Uterus (tissue), 3 donors: ENCODE measurements at regions not wholly inside any gene's neighbourhood (a gene's known extent, or its start where the extent isn't known, plus 50 kb on each side); places are given as distances from the start of the nearest gene placed in this dataset.
"Not testable (repeated sequence)": the region's sequence is repeated elsewhere in the genome, so short reads cannot be mapped to it uniquely, and the experiment has no call there.

Source experiments
- DNase-seq, 2 donors: peaks; one replicate each; pipeline ENCODE4 v3.0.0-alpha.2; 2019 to 2020
- H3K27ac ChIP-seq, 2 donors: fragments of 200-600 bp; sonication (generic); 1 replicate in 1 of 2; 2 replicates in 1 of 2; pipeline ENCODE4 v1.5.1; 2016 to 2018
- H3K27me3 ChIP-seq, 2 donors: fragments of 200-600 bp; sonication (generic); one replicate each; pipeline ENCODE4 v1.5.1; 2018 to 2019; ENCODE audit warnings: control low read depth in 1 of 2
- H3K36me3 ChIP-seq, 2 donors: fragments of 200-600 bp; sonication (generic); one replicate each; pipeline ENCODE4 v1.5.1; 2019; ENCODE audit warnings: control low read depth in 1 of 2
- H3K4me1 ChIP-seq, 2 donors: fragments of 200-600 bp; sonication (generic); one replicate each; pipeline ENCODE4 v1.5.1; 2018 to 2019; ENCODE audit warnings: control low read depth in 1 of 2
- H3K4me3 ChIP-seq, 2 donors: fragments of 200-600 bp; sonication (generic); 1 replicate in 1 of 2; 2 replicates in 1 of 2; pipeline ENCODE4 v1.5.1; 2018 to 2019; ENCODE audit warnings: mild to moderate bottlenecking in 1 of 2
- H3K9me3 ChIP-seq, 2 donors: fragments of 200-600 bp; sonication (generic); one replicate each; pipeline ENCODE4 v1.5.1; 2019; ENCODE audit warnings: control low read depth in 1 of 2
- CTCF ChIP-seq, 4 experiments: fragments of 200-600 bp in 2 of 4; fragments of 450-650 bp in 2 of 4; sonication (generic) in 2 of 4; IDR thresholded peaks; one replicate each; pipeline ENCODE4 v1.5.1; 2016 to 2019; ENCODE audit warnings: antibody characterized with exemption in 4 of 4, mild to moderate bottlenecking in 2 of 4, moderate library complexity in 1 of 4
- POLR2A ChIP-seq, 2 donors: fragments of 450-650 bp; IDR thresholded peaks; one replicate each; pipeline ENCODE4 v1.6.1; 2016; ENCODE audit warnings: antibody characterized with exemption in 2 of 2, mild to moderate bottlenecking in 1 of 2, moderate library complexity in 1 of 2
- intact Hi-C: fragments of 100-400 bp; cut with DNase I; formaldehyde crosslinking; loops from one replicate; pipeline ENCODE4 v1.15.1; 2023; ENCODE audit warnings: low total_unique reads
- donor health status: DM: yes; HTN: yes; CAD: no.

GRCh38 chr12:114834621-114835020 is 150.6 kb upstream of the TBX3 start:
- no peak overlapping the region for H3K4me3 ChIP-seq
- H3K36me3 ChIP-seq: no peaks in the 10 kb centered on the region
- no peaks in the 10 kb centered on the region for H3K9me3 ChIP-seq
- TF ChIP-seq POLR2A (IDR thresholded peaks at IDR 0.05) (no peak), CTCF (IDR thresholded peaks at IDR 0.05) (no peak)
- no peaks in the 10 kb centered on the region for H3K4me1 ChIP-seq
- H3K27me3 ChIP-seq: no peaks in the 10 kb centered on the region
- H3K27ac ChIP-seq: no peak overlapping the region
- intact Hi-C loops: no loop called here
- no peak for DNase-seq

GRCh38 chr12:114829833-114830232 is 145.9 kb upstream of the TBX3 start:
- Histone ChIP-seq H3K27ac (no peak overlapping the region), H3K4me3 (no peak overlapping the region), H3K36me3 (no peaks in the 10 kb centered on the region), H3K27me3 (no peaks in the 10 kb centered on the region), H3K9me3 (no peaks in the 10 kb centered on the region), H3K4me1 (no peaks in the 10 kb centered on the region)
- intact Hi-C loops: no loop called here
- no peak for DNase-seq
- TF ChIP-seq POLR2A (IDR thresholded peaks at IDR 0.05) (no peak), CTCF (IDR thresholded peaks at IDR 0.05) (no peak)

- H3K27me3 ChIP-seq, H3K9me3 ChIP-seq, intact Hi-C loops: not testable (repeated sequence)
Measured at GRCh38 chr12:114829244-114829643, 145.3 kb upstream of the TBX3 start.

GRCh38 chr12:114827461-114827860 is 143.5 kb upstream of the TBX3 start:
- DNase-seq: no peak
- Histone ChIP-seq H3K27me3 (no peaks in the 10 kb centered on the region), H3K4me3 (no peak overlapping the region), H3K4me1 (no peaks in the 10 kb centered on the region), H3K9me3 (no peaks in the 10 kb centered on the region), H3K27ac (no peak overlapping the region), H3K36me3 (no peaks in the 10 kb centered on the region)
- TF ChIP-seq POLR2A (IDR thresholded peaks at IDR 0.05): no peak
- no peak for TF ChIP-seq CTCF (IDR thresholded peaks at IDR 0.05)
- intact Hi-C loops: no loop called here

More at GRCh38 chr12:114829244-114829643, 145.3 kb upstream of the TBX3 start:
- not testable (repeated sequence) for H3K4me3 ChIP-seq, DNase-seq, H3K4me1 ChIP-seq, H3K36me3 ChIP-seq, H3K27ac ChIP-seq

- intact Hi-C loops: no loop called here
- H3K36me3 ChIP-seq: no peaks in the 10 kb centered on the region
- no peaks in the 10 kb centered on the region for H3K27me3 ChIP-seq
- H3K4me1 ChIP-seq: no peaks in the 10 kb centered on the region
- TF ChIP-seq POLR2A (IDR thresholded peaks at IDR 0.05): no peak
- TF ChIP-seq CTCF (IDR thresholded peaks at IDR 0.05): no peak
- no peaks in the 10 kb centered on the region for H3K9me3 ChIP-seq
- H3K4me3 ChIP-seq: no peak overlapping the region
- DNase-seq: no peak
- no peak overlapping the region for H3K27ac ChIP-seq
Measured at GRCh38 chr12:114826244-114826643, 142.3 kb upstream of the TBX3 start.

GRCh38 chr12:114823724-114824123 is 139.7 kb upstream of the TBX3 start:
- H3K27me3 ChIP-seq: no peaks in the 10 kb centered on the region
- no peak overlapping the region for H3K4me3 ChIP-seq
- H3K27ac ChIP-seq: no peak overlapping the region
- H3K36me3 ChIP-seq: no peaks in the 10 kb centered on the region
- H3K4me1 ChIP-seq: no peaks in the 10 kb centered on the region
- no peaks in the 10 kb centered on the region for H3K9me3 ChIP-seq
- DNase-seq: no peak
- intact Hi-C loops: no loop called here
- TF ChIP-seq CTCF (IDR thresholded peaks at IDR 0.05): no peak
- no peak for TF ChIP-seq POLR2A (IDR thresholded peaks at IDR 0.05)
